NCI-H510A treated with DMSO at 0.1 percent for 48 hours (cell line): ENCODE measurements at regions not wholly inside any gene's neighbourhood (a gene's known extent, or its start where the extent isn't known, plus 50 kb on each side); places are given as distances from the start of the nearest gene placed in this dataset.
"Not testable (repeated sequence)": the region's sequence is repeated elsewhere in the genome, so short reads cannot be mapped to it uniquely, and the experiment has no call there.

ENCODE experiments used
- DNase-seq: peaks from one replicate; lab custom pipeline; 2025; lab: John Stamatoyannopoulos, UW

- DNase-seq: no peak
Observed at GRCh38 chr14:86990396-86990795, 1002.6 kb downstream of the GALC start.

- DNase-seq: no peak
Observed at GRCh38 chr14:86989285-86989684, 1003.7 kb downstream of the GALC start.

GRCh38 chr14:86987966-86988365 lies 1005.0 kb downstream of the GALC start:
- DNase-seq: no peak

- DNase-seq: no peak
Observed at GRCh38 chr14:86973177-86973576, 1019.8 kb downstream of the GALC start.

- no peak for DNase-seq
Observed at GRCh38 chr14:86971292-86971691, 1021.7 kb downstream of the GALC start.

- no peak for DNase-seq
Observed at GRCh38 chr14:86961106-86961716, 1031.8 kb downstream of the GALC start.

- DNase-seq: no peak
Observed at GRCh38 chr14:86955771-86956354, 1037.1 kb downstream of the GALC start.

GRCh38 chr14:86954623-86955022 lies 1038.4 kb downstream of the GALC start:
- no peak for DNase-seq

- DNase-seq: no peak
Observed at GRCh38 chr14:86946446-86946845, 1046.5 kb downstream of the GALC start.

GRCh38 chr14:86944434-86944833 lies 1048.5 kb downstream of the GALC start:
- DNase-seq: no peak

GRCh38 chr14:86943391-86944365 lies 1049.3 kb downstream of the GALC start:
- DNase-seq: no peak

- DNase-seq: no peak
Observed at GRCh38 chr14:86942936-86943335, 1050.0 kb downstream of the GALC start.

- DNase-seq: no peak
Observed at GRCh38 chr14:86940106-86940505, 1052.9 kb downstream of the GALC start.

- no peak for DNase-seq
Observed at GRCh38 chr14:86938320-86938719, 1054.7 kb downstream of the GALC start.

- no peak for DNase-seq
Observed at GRCh38 chr14:86936556-86936955, 1056.4 kb downstream of the GALC start.

GRCh38 chr14:86935241-86935885 lies 1057.6 kb downstream of the GALC start:
- no peak for DNase-seq

- DNase-seq: no peak
Observed at GRCh38 chr14:86933958-86934595, 1058.9 kb downstream of the GALC start.

- DNase-seq: no peak
Observed at GRCh38 chr14:86933460-86933859, 1059.5 kb downstream of the GALC start.

- no peak for DNase-seq
Observed at GRCh38 chr14:86915406-86915805, 1077.6 kb downstream of the GALC start.

- DNase-seq: no peak
Observed at GRCh38 chr14:86912709-86913108, 1080.3 kb downstream of the GALC start.

- DNase-seq: no peak
Observed at GRCh38 chr14:86911486-86911885, 1081.5 kb downstream of the GALC start.

GRCh38 chr14:86905386-86905926 lies 1087.5 kb downstream of the GALC start:
- not testable (repeated sequence) for DNase-seq
